Activated CD8-positive, alpha-beta T cell treated with anti-CD3 and anti-CD28 coated beads for 36 hours (primary cell): ENCODE measurements at regions not wholly inside any gene's neighbourhood (a gene's known extent, or its start where the extent isn't known, plus 50 kb on each side); places are given as distances from the start of the nearest gene placed in this dataset.

ENCODE experiments used
- ATAC-seq: fragments of 200-7000 bp; cut with Tn5 transposase; one replicate; pipeline ENCODE4 v1.10.0; 2021; ENCODE audit warnings: mild to moderate bottlenecking, moderate library complexity
- CTCF ChIA-PET: fragments of 350-600 bp; sonication (Branson Sonifier 250); formaldehyde crosslinking; loops from one replicate; lab custom pipeline; 2021; ENCODE audit warnings: antibody characterized with exemption; lab: Charles Lee
- POLR2A ChIA-PET: fragments of 350-600 bp; sonication (Branson Sonifier 250); formaldehyde crosslinking; loops from one replicate; lab custom pipeline; 2021; ENCODE audit warnings: antibody characterized with exemption; lab: Charles Lee
- DNase-seq: peaks from one replicate; pipeline ENCODE4 v3.0.0-alpha.2; 2020
- H3K27ac Mint-ChIP-seq: one replicate; pipeline ENCODE4 v1.8.0; 2021; ENCODE audit warnings: mild to moderate bottlenecking, mixed read lengths
- H3K27me3 Mint-ChIP-seq: one replicate; pipeline ENCODE4 v1.8.0; 2021; ENCODE audit warnings: mixed read lengths
- H3K36me3 Mint-ChIP-seq: one replicate; pipeline ENCODE4 v1.8.0; 2021; ENCODE audit warnings: low read depth, mixed read lengths
- H3K4me1 Mint-ChIP-seq: one replicate; pipeline ENCODE4 v1.8.0; 2021; ENCODE audit warnings: low read depth, mixed read lengths
- H3K4me3 Mint-ChIP-seq: one replicate; pipeline ENCODE4 v1.8.0; 2021; ENCODE audit warnings: mild to moderate bottlenecking, moderate library complexity, mixed read lengths
- H3K9me3 Mint-ChIP-seq: one replicate; pipeline ENCODE4 v1.8.0; 2021; ENCODE audit warnings: mixed read lengths
- CTCF ChIP-seq: fragments of 200-600 bp; IDR thresholded peaks from one replicate; pipeline ENCODE4 v1.8.0; 2022; ENCODE audit warnings: antibody characterized with exemption, mild to moderate bottlenecking
- intact Hi-C: fragments of 100-400 bp; cut with micrococcal nuclease; formaldehyde crosslinking; loops from one replicate; pipeline ENCODE4 v1.10.0; 2022

- no peak overlapping the region for H3K4me3 Mint-ChIP-seq
- intact Hi-C loops, result loop anchor here (10.0 kb wide), 1 partner anchor 1099 kb away; no protein-coding TSS in a partner anchor
- H3K27me3 Mint-ChIP-seq, result no peaks in the 10 kb centered on the region
- peak; percentile 21 for TF ChIP-seq CTCF
- ATAC-seq (no peak), DNase-seq (peak; percentile 25)
- POLR2A ChIA-PET, result no interaction called here
- CTCF ChIA-PET, result interaction anchor here (1.2 to 1.6 kb wide), 4 partner anchors 9 to 21 kb away, joined by 4 read pairs; no protein-coding TSS in a partner anchor
- H3K27ac Mint-ChIP-seq, result no peak overlapping the region
- no peaks in the 10 kb centered on the region for H3K9me3 Mint-ChIP-seq
- no peaks in the 10 kb centered on the region for H3K4me1 Mint-ChIP-seq
- no peaks in the 10 kb centered on the region for H3K36me3 Mint-ChIP-seq
Observed at GRCh38 chr18:2083691-2084090, 487.6 kb downstream of the METTL4 start.

- DNase-seq (no peak), ATAC-seq (no peak)
- ChIA-PET CTCF (interaction anchor here (0.9 to 1.1 kb wide), 2 partner anchors 20 to 501 kb away, joined by 3 to 7 read pairs; no protein-coding TSS in a partner anchor), POLR2A (no interaction called here)
- intact Hi-C loops, result loop anchor here (10.0 kb wide), 1 partner anchor 1102 kb away; no protein-coding TSS in a partner anchor
- TF ChIP-seq CTCF, result no peak
- no peak overlapping the region for H3K27ac Mint-ChIP-seq
- H3K9me3 Mint-ChIP-seq, result no peaks in the 10 kb centered on the region
- no peak overlapping the region for H3K4me3 Mint-ChIP-seq
- H3K27me3 Mint-ChIP-seq, result no peaks in the 10 kb centered on the region
- H3K36me3 Mint-ChIP-seq, result no peaks in the 10 kb centered on the region
- H3K4me1 Mint-ChIP-seq, result no peaks in the 10 kb centered on the region
Observed at GRCh38 chr18:2086439-2086838, 484.9 kb downstream of the METTL4 start.

GRCh38 chr18:2087877-2088673, 483.2 kb downstream of the METTL4 start:
- Mint-ChIP-seq H3K36me3 (no peaks in the 10 kb centered on the region), H3K4me1 (no peaks in the 10 kb centered on the region), H3K4me3 (no peak overlapping the region), H3K9me3 (no peaks in the 10 kb centered on the region), H3K27ac (no peak overlapping the region), H3K27me3 (peaks cover 2% of the 10 kb centered on the region)
- POLR2A ChIA-PET, result no interaction called here
- ATAC-seq, result no peak
- CTCF ChIA-PET, result no interaction called here
- no peak for DNase-seq
- intact Hi-C loops, result loop anchor here (10.0 kb wide), 1 partner anchor 1103 kb away; no protein-coding TSS in a partner anchor
- no peak for TF ChIP-seq CTCF

- ATAC-seq (no peak), DNase-seq (no peak)
- no peak for TF ChIP-seq CTCF
- CTCF ChIA-PET, result no interaction called here
- intact Hi-C loops, result loop anchor here (10.0 kb wide), 1 partner anchor 1105 kb away; no protein-coding TSS in a partner anchor
- Mint-ChIP-seq H3K4me3 (no peak overlapping the region), H3K4me1 (no peaks in the 10 kb centered on the region), H3K27ac (no peak overlapping the region), H3K27me3 (peaks cover 2% of the 10 kb centered on the region), H3K9me3 (no peaks in the 10 kb centered on the region), H3K36me3 (no peaks in the 10 kb centered on the region)
- POLR2A ChIA-PET, result interaction anchor here (0.6 kb wide), 1 partner anchor 64 kb away, joined by 3 read pairs; no protein-coding TSS in a partner anchor
Observed at GRCh38 chr18:2089396-2089795, 481.9 kb downstream of the METTL4 start.

GRCh38 chr18:2091937-2092336, 479.4 kb downstream of the METTL4 start:
- Mint-ChIP-seq H3K27me3 (peaks cover 3% of the 10 kb centered on the region), H3K4me3 (no peak overlapping the region), H3K4me1 (no peaks in the 10 kb centered on the region), H3K27ac (no peak overlapping the region), H3K9me3 (no peaks in the 10 kb centered on the region), H3K36me3 (no peaks in the 10 kb centered on the region)
- ATAC-seq (no peak), DNase-seq (no peak)
- ChIA-PET CTCF (interaction anchor here (4.1 kb wide), 1 partner anchor 14 kb away, joined by 36 read pairs; no protein-coding TSS in a partner anchor), POLR2A (no interaction called here)
- no peak for TF ChIP-seq CTCF
- intact Hi-C loops, result no loop called here
